Uterus (tissue), 2 donors: ENCODE measurements at regions not wholly inside any gene's neighbourhood (a gene's known extent, or its start where the extent isn't known, plus 50 kb on each side); places are given as distances from the start of the nearest gene placed in this dataset.

Source experiments
- POLR2A ChIP-seq, 2 donors: fragments of 450-650 bp; IDR thresholded peaks; one replicate each; pipeline ENCODE4 v1.6.1; 2016; ENCODE audit warnings: antibody characterized with exemption in 2 of 2, mild to moderate bottlenecking in 1 of 2, moderate library complexity in 1 of 2
- TF ChIP-seq, protein P1 (sequence below), 4 experiments: fragments of 200-600 bp in 2 of 4; fragments of 450-650 bp in 2 of 4; sonication (generic) in 2 of 4; IDR thresholded peaks; one replicate each; pipeline ENCODE4 v1.5.1; 2016 to 2019; ENCODE audit warnings: antibody characterized with exemption in 4 of 4, mild to moderate bottlenecking in 2 of 4, moderate library complexity in 1 of 4

DNA sequence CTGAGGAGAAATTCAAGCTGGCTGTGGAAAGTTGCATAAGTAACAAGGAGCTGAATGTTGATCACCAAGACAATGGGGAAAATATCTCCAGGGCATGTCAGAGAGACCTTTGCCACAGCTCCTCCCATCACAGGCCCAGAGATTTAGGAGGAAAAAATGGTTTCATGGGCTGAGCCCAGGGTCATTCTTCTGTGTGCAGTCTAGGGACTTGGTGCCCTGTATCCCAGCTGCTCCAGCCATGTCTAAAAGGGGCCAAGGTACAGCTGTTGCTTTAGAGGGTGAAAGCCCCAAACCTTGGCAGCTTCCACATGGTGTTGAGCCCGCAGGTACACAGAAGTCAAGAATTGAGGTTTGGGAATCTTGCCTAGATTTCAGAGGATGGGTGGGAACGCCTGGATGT, 439.8 kb upstream of the HNRNPA3 start:
- TF ChIP-seq, protein P1, sequence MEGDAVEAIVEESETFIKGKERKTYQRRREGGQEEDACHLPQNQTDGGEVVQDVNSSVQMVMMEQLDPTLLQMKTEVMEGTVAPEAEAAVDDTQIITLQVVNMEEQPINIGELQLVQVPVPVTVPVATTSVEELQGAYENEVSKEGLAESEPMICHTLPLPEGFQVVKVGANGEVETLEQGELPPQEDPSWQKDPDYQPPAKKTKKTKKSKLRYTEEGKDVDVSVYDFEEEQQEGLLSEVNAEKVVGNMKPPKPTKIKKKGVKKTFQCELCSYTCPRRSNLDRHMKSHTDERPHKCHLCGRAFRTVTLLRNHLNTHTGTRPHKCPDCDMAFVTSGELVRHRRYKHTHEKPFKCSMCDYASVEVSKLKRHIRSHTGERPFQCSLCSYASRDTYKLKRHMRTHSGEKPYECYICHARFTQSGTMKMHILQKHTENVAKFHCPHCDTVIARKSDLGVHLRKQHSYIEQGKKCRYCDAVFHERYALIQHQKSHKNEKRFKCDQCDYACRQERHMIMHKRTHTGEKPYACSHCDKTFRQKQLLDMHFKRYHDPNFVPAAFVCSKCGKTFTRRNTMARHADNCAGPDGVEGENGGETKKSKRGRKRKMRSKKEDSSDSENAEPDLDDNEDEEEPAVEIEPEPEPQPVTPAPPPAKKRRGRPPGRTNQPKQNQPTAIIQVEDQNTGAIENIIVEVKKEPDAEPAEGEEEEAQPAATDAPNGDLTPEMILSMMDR (IDR thresholded peaks at IDR 0.05) = no peak
- TF ChIP-seq POLR2A (IDR thresholded peaks at IDR 0.05) = no peak
